Hepatocyte (in vitro differentiated cells): ENCODE measurements at regions not wholly inside any gene's neighbourhood (a gene's known extent, or its start where the extent isn't known, plus 50 kb on each side); places are given as distances from the start of the nearest gene placed in this dataset.

ENCODE experiments used
- DNase-seq: peaks from one replicate; pipeline ENCODE4 v3.0.0-alpha.2; 2016; ENCODE audit warnings: low spot score
- H2AFZ ChIP-seq: fragments of 200-600 bp; sonication (generic); 2 replicates; pipeline ENCODE4 v1.6.0; 2016; ENCODE audit warnings: antibody characterized with exemption, mild to moderate bottlenecking
- H3K27ac ChIP-seq: fragments of 200-600 bp; sonication (generic); 2 replicates; pipeline ENCODE4 v1.5.1; 2016; ENCODE audit warnings: mild to moderate bottlenecking
- H3K27me3 ChIP-seq: fragments of 200-600 bp; sonication (generic); 2 replicates; pipeline ENCODE4 v1.6.1; 2016
- H3K36me3 ChIP-seq: fragments of 200-600 bp; sonication (generic); replicated peaks from 2 replicates; pipeline ENCODE4 v1.5.1; 2016; ENCODE audit warnings: low read depth; ENCODE audit not compliant: insufficient read depth
- H3K4me1 ChIP-seq: fragments of 200-600 bp; sonication (generic); 2 replicates; pipeline ENCODE4 v1.5.1; 2016; ENCODE audit warnings: mild to moderate bottlenecking, moderate library complexity; ENCODE audit not compliant: insufficient read depth
- H3K4me2 ChIP-seq: fragments of 200-600 bp; sonication (generic); 2 replicates; pipeline ENCODE4 v1.6.0; 2016
- H3K4me3 ChIP-seq: fragments of 200-600 bp; sonication (generic); 2 replicates; pipeline ENCODE4 v1.5.1; 2016; ENCODE audit warnings: mild to moderate bottlenecking
- H3K79me2 ChIP-seq: fragments of 200-600 bp; sonication (generic); 2 replicates; pipeline ENCODE4 v1.6.0; 2017; ENCODE audit warnings: mild to moderate bottlenecking
- H3K9me2 ChIP-seq: fragments of 200-600 bp; sonication (generic); replicated peaks from 2 replicates; pipeline ENCODE4 v1.6.0; 2017; ENCODE audit warnings: mild to moderate bottlenecking; ENCODE audit not compliant: insufficient read depth
- H3K9me3 ChIP-seq: fragments of 200-600 bp; sonication (generic); 2 replicates; pipeline ENCODE4 v1.5.1; 2016; ENCODE audit warnings: low read depth, mild to moderate bottlenecking
- H4K20me1 ChIP-seq: fragments of 200-600 bp; sonication (generic); 2 replicates; pipeline ENCODE4 v1.6.0; 2016; ENCODE audit warnings: mild to moderate bottlenecking; ENCODE audit not compliant: insufficient read depth, poor library complexity, severe bottlenecking
- CTCF ChIP-seq: fragments of 200-600 bp; sonication (generic); IDR thresholded peaks from 2 replicates; pipeline ENCODE4 v1.5.1; 2016; ENCODE audit warnings: antibody characterized with exemption, mild to moderate bottlenecking; ENCODE audit not compliant: poor library complexity
- EZH2 ChIP-seq: fragments of 200-600 bp; sonication (generic); IDR thresholded peaks from 2 replicates; pipeline ENCODE4 v1.6.1; 2016; ENCODE audit warnings: antibody characterized with exemption, mild to moderate bottlenecking, borderline replicate concordance
- EZH2phosphoT487 ChIP-seq: fragments of 200-600 bp; sonication (generic); IDR thresholded peaks from one replicate; pipeline ENCODE4 v1.6.1; 2018; ENCODE audit warnings: antibody characterized with exemption, mild to moderate bottlenecking, low read depth, moderate library complexity; ENCODE audit not compliant: unreplicated experiment, severe bottlenecking
- WGBS: methylation state at CpG from one replicate; pipeline ENCODE4 v1.1.6; 2016; ENCODE audit warnings: low lambda C conversion rate; ENCODE audit errors: missing lambda C conversion rate; 5-methylcytosine and 5-hydroxymethylcytosine counted together

GRCh38 chr4:18635531-18635930, 614.0 kb upstream of the LCORL start:
- no peaks in the 10 kb centered on the region for H3K79me2 ChIP-seq
- no peak overlapping the region for H3K4me2 ChIP-seq
- no peak overlapping the region for H2AFZ ChIP-seq
- no peak for DNase-seq
- H4K20me1 ChIP-seq: no peaks in the 10 kb centered on the region
- no peaks in the 10 kb centered on the region for H3K9me2 ChIP-seq
- WGBS: 58% methylated on average over 3 of the region's 3 CpGs
- no peaks in the 10 kb centered on the region for H3K9me3 ChIP-seq
- no peaks in the 10 kb centered on the region for H3K4me1 ChIP-seq
- no peak overlapping the region for H3K4me3 ChIP-seq
- TF ChIP-seq EZH2 (no peak), CTCF (no peak), EZH2phosphoT487 (no peak)
- no peaks in the 10 kb centered on the region for H3K36me3 ChIP-seq
- no peaks in the 10 kb centered on the region for H3K27me3 ChIP-seq
- no peak overlapping the region for H3K27ac ChIP-seq

GRCh38 chr4:18631586-18631985, 610.0 kb upstream of the LCORL start:
- H3K79me2 ChIP-seq: no peaks in the 10 kb centered on the region
- no peak overlapping the region for H2AFZ ChIP-seq
- no peaks in the 10 kb centered on the region for H3K9me3 ChIP-seq
- no peaks in the 10 kb centered on the region for H3K27me3 ChIP-seq
- no peaks in the 10 kb centered on the region for H3K9me2 ChIP-seq
- no peak overlapping the region for H3K4me3 ChIP-seq
- no peak overlapping the region for H3K4me2 ChIP-seq
- H3K36me3 ChIP-seq: no peaks in the 10 kb centered on the region
- TF ChIP-seq EZH2phosphoT487: no peak
- TF ChIP-seq CTCF: no peak
- TF ChIP-seq EZH2: no peak
- DNase-seq: no peak
- H3K4me1 ChIP-seq: no peaks in the 10 kb centered on the region
- H4K20me1 ChIP-seq: no peaks in the 10 kb centered on the region
- H3K27ac ChIP-seq: no peak overlapping the region

GRCh38 chr4:18630218-18631110, 608.9 kb upstream of the LCORL start:
- Histone ChIP-seq H4K20me1 (no peaks in the 10 kb centered on the region), H3K27me3 (no peaks in the 10 kb centered on the region), H3K36me3 (no peaks in the 10 kb centered on the region), H3K9me3 (no peaks in the 10 kb centered on the region), H3K79me2 (no peaks in the 10 kb centered on the region), H3K4me1 (no peaks in the 10 kb centered on the region), H3K4me2 (no peak overlapping the region), H3K9me2 (no peaks in the 10 kb centered on the region), H2AFZ (no peak overlapping the region), H3K27ac (no peak overlapping the region), H3K4me3 (no peak overlapping the region)
- no peak for DNase-seq
- TF ChIP-seq EZH2: no peak
- no peak for TF ChIP-seq CTCF
- TF ChIP-seq EZH2phosphoT487: no peak
- WGBS: 93% methylated on average over 29 of the region's 29 CpGs
